ENCODE measurements at regions not wholly inside any gene's neighbourhood (a gene's known extent, or its start where the extent isn't known, plus 50 kb on each side); places are given as distances from the start of the nearest gene placed in this dataset.

- no peak for DNase-seq (ENCODE audit: low read depth)
Measured at GRCh38 chr15:89399238-89400115, 64.9 kb upstream of the POLG start.

- no peak for DNase-seq (ENCODE audit: low read depth)
Measured at GRCh38 chr15:89398896-89399237, 64.2 kb upstream of the POLG start.

- DNase-seq (ENCODE audit: low read depth), result no peak
Measured at GRCh38 chr15:89397653-89398023, 63.0 kb upstream of the POLG start.

- DNase-seq (ENCODE audit: low read depth), result no peak
Measured at GRCh38 chr15:89396723-89397652, 62.4 kb upstream of the POLG start.

GRCh38 chr15:89395996-89396395 is 61.4 kb upstream of the POLG start:
- no peak for DNase-seq (ENCODE audit: low read depth)

- DNase-seq (ENCODE audit: low read depth), result no peak
Measured at GRCh38 chr15:89395461-89395871, 60.8 kb upstream of the POLG start.

GRCh38 chr15:89395031-89395430 is 60.4 kb upstream of the POLG start:
- no peak for DNase-seq (ENCODE audit: low read depth)

GRCh38 chr15:89393056-89393455 is 58.4 kb upstream of the POLG start:
- no peak for DNase-seq (ENCODE audit: low read depth)

GRCh38 chr15:89391685-89392257 is 57.1 kb upstream of the POLG start:
- DNase-seq (ENCODE audit: low read depth), result no peak

- no peak for DNase-seq (ENCODE audit: low read depth)
Measured at GRCh38 chr15:89389841-89390603, 55.4 kb upstream of the POLG start.

GRCh38 chr15:89387140-89387903 is 52.7 kb upstream of the POLG start:
- no peak for DNase-seq (ENCODE audit: low read depth)

GRCh38 chr15:89385596-89386331 is 51.1 kb upstream of the POLG start:
- no peak for DNase-seq (ENCODE audit: low read depth)
